ENCODE measurements at regions not wholly inside any gene's neighbourhood (a gene's known extent, or its start where the extent isn't known, plus 50 kb on each side); places are given as distances from the start of the nearest gene placed in this dataset.

DNA sequence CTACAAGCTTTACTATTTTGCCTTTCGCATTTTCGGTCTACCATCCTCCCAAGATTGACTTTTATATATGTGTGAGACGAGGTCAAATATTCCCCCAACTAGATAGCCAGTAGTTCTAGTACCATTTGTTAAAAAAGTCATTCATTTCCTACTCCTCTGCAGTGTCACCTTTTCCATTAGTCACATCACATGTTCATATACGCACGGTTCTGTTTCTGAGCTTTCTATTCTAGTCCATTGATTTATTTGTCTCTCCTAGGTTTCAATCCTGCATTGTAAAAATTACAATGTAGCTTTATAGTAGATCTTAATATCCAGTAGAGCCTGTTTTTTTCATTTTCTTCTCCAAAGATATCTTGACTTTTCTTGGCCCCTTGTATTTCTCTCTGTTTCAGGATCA is 528.7 kb upstream of the TRPC7 start:
- TF ChIP-seq, protein P1, sequence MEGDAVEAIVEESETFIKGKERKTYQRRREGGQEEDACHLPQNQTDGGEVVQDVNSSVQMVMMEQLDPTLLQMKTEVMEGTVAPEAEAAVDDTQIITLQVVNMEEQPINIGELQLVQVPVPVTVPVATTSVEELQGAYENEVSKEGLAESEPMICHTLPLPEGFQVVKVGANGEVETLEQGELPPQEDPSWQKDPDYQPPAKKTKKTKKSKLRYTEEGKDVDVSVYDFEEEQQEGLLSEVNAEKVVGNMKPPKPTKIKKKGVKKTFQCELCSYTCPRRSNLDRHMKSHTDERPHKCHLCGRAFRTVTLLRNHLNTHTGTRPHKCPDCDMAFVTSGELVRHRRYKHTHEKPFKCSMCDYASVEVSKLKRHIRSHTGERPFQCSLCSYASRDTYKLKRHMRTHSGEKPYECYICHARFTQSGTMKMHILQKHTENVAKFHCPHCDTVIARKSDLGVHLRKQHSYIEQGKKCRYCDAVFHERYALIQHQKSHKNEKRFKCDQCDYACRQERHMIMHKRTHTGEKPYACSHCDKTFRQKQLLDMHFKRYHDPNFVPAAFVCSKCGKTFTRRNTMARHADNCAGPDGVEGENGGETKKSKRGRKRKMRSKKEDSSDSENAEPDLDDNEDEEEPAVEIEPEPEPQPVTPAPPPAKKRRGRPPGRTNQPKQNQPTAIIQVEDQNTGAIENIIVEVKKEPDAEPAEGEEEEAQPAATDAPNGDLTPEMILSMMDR (IDR thresholded peaks at IDR 0.05), result no peak
- no peak for TF ChIP-seq EZH2 (IDR thresholded peaks at IDR 0.05)

Measured in neural progenitor cell (in vitro differentiated cells).